ENCODE measurements at regions not wholly inside any gene's neighbourhood (a gene's known extent, or its start where the extent isn't known, plus 50 kb on each side); places are given as distances from the start of the nearest gene placed in this dataset.

DNA sequence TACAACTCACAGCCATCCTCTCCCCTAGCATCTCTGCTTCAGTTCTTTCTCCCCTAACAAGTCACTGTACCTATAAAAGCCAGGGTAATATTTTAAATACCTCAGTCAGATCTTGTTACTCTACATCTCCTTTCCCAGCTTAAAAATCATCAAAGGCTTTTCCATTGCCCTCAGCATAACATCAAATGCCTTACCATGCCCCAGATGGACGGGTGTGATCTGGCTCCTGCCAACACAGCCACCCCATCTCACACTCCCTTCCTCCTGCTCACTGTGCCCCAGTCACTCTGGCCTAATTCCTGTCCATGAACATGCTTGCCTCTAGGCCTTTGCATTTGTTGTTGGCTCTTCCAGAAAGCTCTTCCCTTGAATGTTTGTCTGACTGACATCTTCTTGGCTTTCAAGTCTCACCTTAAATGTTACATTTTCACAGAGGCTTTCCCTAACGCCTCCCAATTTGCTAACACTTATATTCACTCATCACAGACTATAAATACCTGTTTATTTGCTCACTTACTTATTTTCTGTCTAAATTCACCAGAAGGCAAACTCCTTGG, 640.9 kb downstream of the NYAP2 start:
- no peak overlapping the region for H3K4me3 Mint-ChIP-seq (ENCODE audit: unreplicated experiment)
- intact Hi-C loops (cut with micrococcal nuclease): no loop called here

DNA sequence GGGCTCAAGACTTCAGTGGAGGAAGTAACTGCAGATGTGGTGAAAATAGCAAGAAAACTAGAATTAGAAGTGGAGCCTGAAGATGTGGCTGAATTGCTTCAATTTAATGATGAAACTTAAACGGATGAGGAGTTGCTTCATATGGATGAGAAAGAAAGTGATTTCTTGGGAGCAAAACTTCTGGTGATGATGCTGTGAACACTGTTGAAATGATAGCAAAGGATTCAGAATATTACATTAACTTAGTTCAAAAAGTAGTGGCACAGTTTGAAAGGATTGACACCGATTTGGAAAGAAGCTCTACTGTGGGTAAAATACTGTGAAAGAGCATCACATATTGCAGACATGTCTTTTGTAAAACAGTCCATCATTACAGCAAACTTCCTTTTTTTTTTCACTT, 638.0 kb downstream of the NYAP2 start:
- H3K27ac Mint-ChIP-seq (ENCODE audit: low read depth, unreplicated experiment): no peak overlapping the region
- TF ChIP-seq, protein P1, sequence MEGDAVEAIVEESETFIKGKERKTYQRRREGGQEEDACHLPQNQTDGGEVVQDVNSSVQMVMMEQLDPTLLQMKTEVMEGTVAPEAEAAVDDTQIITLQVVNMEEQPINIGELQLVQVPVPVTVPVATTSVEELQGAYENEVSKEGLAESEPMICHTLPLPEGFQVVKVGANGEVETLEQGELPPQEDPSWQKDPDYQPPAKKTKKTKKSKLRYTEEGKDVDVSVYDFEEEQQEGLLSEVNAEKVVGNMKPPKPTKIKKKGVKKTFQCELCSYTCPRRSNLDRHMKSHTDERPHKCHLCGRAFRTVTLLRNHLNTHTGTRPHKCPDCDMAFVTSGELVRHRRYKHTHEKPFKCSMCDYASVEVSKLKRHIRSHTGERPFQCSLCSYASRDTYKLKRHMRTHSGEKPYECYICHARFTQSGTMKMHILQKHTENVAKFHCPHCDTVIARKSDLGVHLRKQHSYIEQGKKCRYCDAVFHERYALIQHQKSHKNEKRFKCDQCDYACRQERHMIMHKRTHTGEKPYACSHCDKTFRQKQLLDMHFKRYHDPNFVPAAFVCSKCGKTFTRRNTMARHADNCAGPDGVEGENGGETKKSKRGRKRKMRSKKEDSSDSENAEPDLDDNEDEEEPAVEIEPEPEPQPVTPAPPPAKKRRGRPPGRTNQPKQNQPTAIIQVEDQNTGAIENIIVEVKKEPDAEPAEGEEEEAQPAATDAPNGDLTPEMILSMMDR (IDR thresholded peaks at IDR 0.05; ENCODE audit: unreplicated experiment): no peak
- CTCF ChIA-PET: no interaction called here

More for the DNA sequence above, 640.9 kb downstream of the NYAP2 start:
- no peak for DNase-seq (ENCODE audit: unreplicated experiment)
- H3K4me1 Mint-ChIP-seq (ENCODE audit: insufficient read depth, unreplicated experiment): no peaks in the 10 kb centered on the region
- H3K9me3 Mint-ChIP-seq (ENCODE audit: unreplicated experiment): no peaks in the 10 kb centered on the region
- TF ChIP-seq, protein P1 (IDR thresholded peaks at IDR 0.05; ENCODE audit: unreplicated experiment): no peak
- no peaks in the 10 kb centered on the region for H3K36me3 Mint-ChIP-seq (ENCODE audit: insufficient read depth, unreplicated experiment)
- H3K27ac Mint-ChIP-seq (ENCODE audit: low read depth, unreplicated experiment): no peak overlapping the region
- ChIA-PET POLR2A (interaction anchor here (1.0 to 3.1 kb wide), 3 partner anchors 9 to 17 kb away, joined by 3 to 16 read pairs (median 3); no protein-coding TSS in a partner anchor), CTCF (interaction anchor here (0.5 to 0.7 kb wide), 4 partner anchors 563 to 1671 kb away, joined by 3 to 4 read pairs (median 3); no protein-coding TSS in a partner anchor)
- H3K27me3 Mint-ChIP-seq (ENCODE audit: insufficient read depth, unreplicated experiment): no peaks in the 10 kb centered on the region
- no TSS peak for BruUV-seq (replicated peaks)

DNA sequence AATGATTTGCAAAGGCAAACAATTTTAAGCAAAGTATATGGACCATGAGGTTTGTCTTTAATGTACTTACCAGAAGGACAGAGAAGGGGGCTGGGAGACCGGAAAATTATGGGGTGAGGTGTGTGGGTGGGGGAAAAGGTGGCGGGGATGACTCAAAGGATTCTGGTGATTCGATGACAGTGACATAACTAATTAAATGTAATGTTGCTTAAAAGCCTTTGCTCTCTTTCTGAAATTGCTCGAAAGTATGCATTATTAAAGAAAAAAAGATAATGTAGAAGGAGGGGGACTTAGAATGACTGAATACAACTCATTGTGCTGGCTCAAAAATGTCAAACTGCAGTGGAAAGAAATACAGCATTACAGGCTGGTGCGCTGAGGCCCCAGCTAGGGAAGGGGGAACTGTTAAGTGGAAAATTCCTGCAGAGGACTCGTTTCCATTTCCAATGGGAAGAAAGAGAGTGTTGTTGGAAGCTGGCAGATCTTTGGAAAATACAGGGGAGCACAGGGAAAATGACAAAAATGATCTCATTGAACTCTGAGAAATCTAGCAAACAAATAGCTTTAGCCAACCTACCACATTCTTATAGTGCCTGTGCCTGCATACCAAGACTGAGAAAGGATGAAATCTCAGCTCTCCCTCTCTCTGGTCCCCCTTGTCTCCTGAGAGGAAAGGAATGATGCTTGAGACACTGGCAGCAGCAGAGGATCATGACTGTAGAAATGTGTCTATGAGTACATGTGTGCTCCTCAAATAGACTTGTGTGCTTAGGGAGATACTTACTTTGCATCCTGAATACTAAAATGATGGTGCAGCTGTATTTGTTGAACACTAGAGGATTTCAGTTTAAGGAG, 632.4 kb downstream of the NYAP2 start:
- H3K27me3 Mint-ChIP-seq (ENCODE audit: insufficient read depth, unreplicated experiment): no peaks in the 10 kb centered on the region
- intact Hi-C loops (cut with micrococcal nuclease): loop anchor here (10.0 kb wide), 1 partner anchor 763 kb away; the partner anchor contains the start of gene IRS1
- TF ChIP-seq, protein P1 (IDR thresholded peaks at IDR 0.05; ENCODE audit: unreplicated experiment): no peak
- no peak overlapping the region for H3K27ac Mint-ChIP-seq (ENCODE audit: low read depth, unreplicated experiment)
- no TSS peak for BruUV-seq (replicated peaks)
- H3K9me3 Mint-ChIP-seq (ENCODE audit: unreplicated experiment): peaks cover 8% of the 10 kb centered on the region
- H3K4me3 Mint-ChIP-seq (ENCODE audit: unreplicated experiment): peak overlapping the region; percentile 74
- DNase-seq (ENCODE audit: unreplicated experiment): no peak
- H3K4me1 Mint-ChIP-seq (ENCODE audit: insufficient read depth, unreplicated experiment): peaks cover 21% of the 10 kb centered on the region
- CTCF ChIA-PET: interaction anchor here (0.6 to 1.2 kb wide), 7 partner anchors 10 to 1002 kb away, joined by 3 to 4 read pairs (median 4); no protein-coding TSS in a partner anchor
- no peaks in the 10 kb centered on the region for H3K36me3 Mint-ChIP-seq (ENCODE audit: insufficient read depth, unreplicated experiment)
- POLR2A ChIA-PET: interaction anchor here (0.5 to 3.3 kb wide), 12 partner anchors 8 to 714 kb away, joined by 3 to 16 read pairs (median 4); no protein-coding TSS in a partner anchor

More for the DNA sequence above, 638.0 kb downstream of the NYAP2 start:
- Mint-ChIP-seq H3K36me3 (ENCODE audit: insufficient read depth, unreplicated experiment) (no peaks in the 10 kb centered on the region), H3K27me3 (ENCODE audit: insufficient read depth, unreplicated experiment) (no peaks in the 10 kb centered on the region), H3K4me3 (ENCODE audit: unreplicated experiment) (no peak overlapping the region), H3K9me3 (ENCODE audit: unreplicated experiment) (peaks cover 8% of the 10 kb centered on the region), H3K4me1 (ENCODE audit: insufficient read depth, unreplicated experiment) (peaks cover 5% of the 10 kb centered on the region)
- DNase-seq (ENCODE audit: unreplicated experiment): no peak
- intact Hi-C loops (cut with micrococcal nuclease): loop anchor here (10.0 kb wide), 1 partner anchor 757 kb away; the partner anchor contains the start of gene IRS1
- POLR2A ChIA-PET: no interaction called here
- no TSS peak for BruUV-seq (replicated peaks)

All from MCF 10A (cell line).